AG10803 (cell line): ENCODE measurements at regions not wholly inside any gene's neighbourhood (a gene's known extent, or its start where the extent isn't known, plus 50 kb on each side); places are given as distances from the start of the nearest gene placed in this dataset.

Experiments
- DNase-seq: peaks from one replicate; pipeline ENCODE4 v3.0.0; 2010; ENCODE audit warnings: low read depth
- H3K4me3 ChIP-seq: 2 replicates; pipeline ENCODE4 v1.5.1; 2011; ENCODE audit warnings: mild to moderate bottlenecking, low read length, control low read depth
- CTCF ChIP-seq: conservative IDR thresholded peaks from 2 replicates; pipeline ENCODE4 v1.5.1; 2011; ENCODE audit warnings: mild to moderate bottlenecking, low read length, control low read depth, inconsistent platforms

GRCh38 chr10:28928484-28928883, 251.2 kb downstream of the BAMBI start:
- no peak for TF ChIP-seq CTCF
- DNase-seq, result no peak
- no peak overlapping the region for H3K4me3 ChIP-seq

DNA sequence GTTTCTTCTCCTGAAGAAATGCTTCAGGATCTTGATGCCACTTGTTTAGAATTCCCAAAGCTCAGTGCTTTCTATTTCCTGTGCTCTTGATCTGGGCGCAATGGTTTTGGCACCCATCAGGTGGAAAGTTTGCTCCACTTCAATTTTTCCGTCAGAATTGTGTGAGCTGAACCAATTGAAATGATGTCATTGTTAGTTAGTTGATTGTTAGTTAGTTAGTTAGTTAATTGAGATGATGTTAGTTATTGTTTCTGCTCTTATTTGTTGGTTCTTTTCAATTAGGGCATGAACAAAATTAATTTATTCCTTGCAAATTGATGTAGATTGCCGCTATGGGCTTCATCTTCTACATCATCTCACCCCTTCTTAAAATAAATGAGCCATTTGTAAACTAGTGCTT, 252.6 kb downstream of the BAMBI start:
- no peak for TF ChIP-seq CTCF
- H3K4me3 ChIP-seq, result no peak overlapping the region
- DNase-seq, result no peak

GRCh38 chr10:28930514-28931495, 253.5 kb downstream of the BAMBI start:
- DNase-seq, result no peak
- TF ChIP-seq CTCF, result no peak

DNA sequence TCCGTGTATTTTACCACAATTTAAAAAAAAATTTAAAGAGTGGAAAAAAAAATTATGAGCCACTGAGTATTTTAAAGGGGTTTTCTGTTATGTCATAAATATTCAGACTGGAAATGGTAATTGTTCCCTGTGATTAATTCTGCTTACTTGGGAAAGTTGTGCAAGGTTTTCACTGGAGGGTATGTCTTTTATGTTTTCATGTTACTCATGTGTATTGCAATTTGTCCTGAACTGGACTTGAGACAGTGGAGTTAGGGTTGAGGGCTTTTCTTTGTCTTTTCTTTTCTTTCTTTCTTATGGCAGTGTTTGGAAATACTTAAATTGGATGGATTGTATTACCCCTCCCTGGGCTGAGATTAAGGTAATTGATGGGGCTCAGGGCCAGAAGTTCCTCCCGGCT, 257.7 kb downstream of the BAMBI start:
- no peak for TF ChIP-seq CTCF
- DNase-seq, result no peak
- H3K4me3 ChIP-seq, result no peak overlapping the region

More at GRCh38 chr10:28930514-28931495, 253.5 kb downstream of the BAMBI start:
- no peak overlapping the region for H3K4me3 ChIP-seq

DNA sequence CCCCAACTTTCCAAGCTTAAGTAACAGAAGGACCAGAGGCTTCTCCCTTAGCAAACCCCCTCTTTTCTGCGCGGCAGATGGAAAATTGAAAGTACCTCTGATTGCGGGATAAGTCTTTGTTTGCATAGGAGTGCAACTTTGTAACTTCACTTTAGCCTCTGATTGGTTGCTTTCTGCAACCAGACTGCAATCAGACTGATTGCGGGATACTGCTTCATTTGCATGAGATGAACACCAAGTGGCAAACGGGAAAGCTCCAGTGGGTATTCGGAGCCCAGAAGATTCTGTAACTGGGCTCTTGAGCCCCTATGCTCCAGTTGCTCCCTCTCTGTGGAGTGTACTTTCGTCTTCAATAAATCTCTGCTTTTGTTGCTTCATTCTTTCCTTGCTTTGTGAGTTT, 260.6 kb downstream of the BAMBI start:
- DNase-seq, result no peak
- no peak for TF ChIP-seq CTCF
- no peak overlapping the region for H3K4me3 ChIP-seq

GRCh38 chr10:28938745-28939144, 261.4 kb downstream of the BAMBI start:
- peak; percentile 17 for DNase-seq
- TF ChIP-seq CTCF, result no peak
- H3K4me3 ChIP-seq, result no peak overlapping the region
